ENCODE measurements at regions not wholly inside any gene's neighbourhood (a gene's known extent, or its start where the extent isn't known, plus 50 kb on each side); places are given as distances from the start of the nearest gene placed in this dataset.

- Mint-ChIP-seq H3K4me3 (no peak overlapping the region), H3K36me3 (no peaks in the 10 kb centered on the region), H3K27me3 (no peaks in the 10 kb centered on the region), H3K27ac (no peak overlapping the region), H3K4me1 (no peaks in the 10 kb centered on the region), H3K9me3 (peaks cover 0 to 17% (median 6%) of the 10 kb centered on the region in 7 donors)
- DNase-seq (no peak), ATAC-seq (ENCODE audit: low read depth in 2 of 2) (no peak)
Observed at GRCh38 chr5:153308282-153308681, 182.2 kb upstream of the GRIA1 start.

GRCh38 chr5:153318556-153318955 is 171.9 kb upstream of the GRIA1 start:
- Mint-ChIP-seq H3K27ac (no peak overlapping the region), H3K9me3 (peaks cover 0 to 19% (median 3%) of the 10 kb centered on the region in 7 donors), H3K4me1 (no peaks in the 10 kb centered on the region), H3K27me3 (no peaks in the 10 kb centered on the region), H3K4me3 (no peak overlapping the region), H3K36me3 (no peaks in the 10 kb centered on the region)
- DNase-seq = no peak
- ATAC-seq (ENCODE audit: low read depth in 2 of 2) = no peak

- Mint-ChIP-seq H3K36me3 (no peaks in the 10 kb centered on the region), H3K4me3 (no peak overlapping the region), H3K4me1 (no peaks in the 10 kb centered on the region), H3K27me3 (no peaks in the 10 kb centered on the region), H3K27ac (no peak overlapping the region), H3K9me3 (peaks cover 0 to 7% (median 2%) of the 10 kb centered on the region in 7 donors)
- no peak for ATAC-seq (ENCODE audit: low read depth in 2 of 2)
- DNase-seq = no peak
Observed at GRCh38 chr5:153321478-153321877, 169.0 kb upstream of the GRIA1 start.

DNA sequence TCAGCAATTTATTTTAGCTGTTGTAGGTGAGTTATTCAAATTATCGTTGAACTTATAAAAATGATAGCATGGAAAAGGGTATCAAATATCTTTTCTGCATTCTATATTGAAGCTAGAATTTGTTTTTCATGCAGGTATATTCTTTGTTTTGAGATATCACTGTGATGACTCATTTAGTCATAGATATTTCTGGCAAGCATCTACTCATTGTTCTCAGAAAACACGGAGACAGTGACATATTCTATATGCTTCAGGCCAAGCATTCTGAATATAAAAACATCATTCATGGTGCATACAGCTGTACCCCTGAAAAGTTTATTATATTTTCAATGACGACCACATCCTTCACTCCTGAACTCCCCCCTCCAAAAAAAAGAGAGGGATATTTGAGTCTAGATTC is 150.3 kb upstream of the GRIA1 start:
- Mint-ChIP-seq H3K4me1 (no peaks in the 10 kb centered on the region), H3K27ac (no peak overlapping the region), H3K9me3 (peaks cover 0 to 12% (median 0%) of the 10 kb centered on the region in 7 donors), H3K27me3 (no peaks in the 10 kb centered on the region), H3K4me3 (no peak overlapping the region), H3K36me3 (no peaks in the 10 kb centered on the region)
- DNase-seq (no peak), ATAC-seq (ENCODE audit: low read depth in 2 of 2) (no peak)

DNA sequence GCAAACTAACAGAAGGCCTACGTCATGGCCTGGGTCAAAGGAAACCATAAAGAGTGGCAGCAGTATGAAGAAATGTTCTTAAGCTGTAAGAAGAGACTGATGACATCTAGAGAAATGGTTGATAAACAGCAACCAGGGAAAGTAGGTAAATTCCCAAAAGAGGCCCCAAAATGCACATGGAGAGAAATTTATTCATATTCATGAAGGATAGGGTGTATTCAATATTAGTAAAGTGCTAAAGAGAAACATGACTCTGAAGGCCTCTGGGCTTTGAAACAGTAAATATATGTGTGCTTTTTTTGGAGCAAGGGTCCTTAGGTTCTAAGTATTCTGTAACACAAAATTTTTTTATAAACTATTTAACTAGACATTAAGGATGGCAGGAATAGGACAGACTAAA is 149.7 kb upstream of the GRIA1 start:
- ATAC-seq (ENCODE audit: low read depth in 2 of 2) (no peak), DNase-seq (no peak)
- Mint-ChIP-seq H3K27me3 (no peaks in the 10 kb centered on the region), H3K4me1 (no peaks in the 10 kb centered on the region), H3K36me3 (no peaks in the 10 kb centered on the region), H3K27ac (no peak overlapping the region), H3K4me3 (no peak overlapping the region), H3K9me3 (peaks cover 0 to 14% (median 0%) of the 10 kb centered on the region in 7 donors)

DNA sequence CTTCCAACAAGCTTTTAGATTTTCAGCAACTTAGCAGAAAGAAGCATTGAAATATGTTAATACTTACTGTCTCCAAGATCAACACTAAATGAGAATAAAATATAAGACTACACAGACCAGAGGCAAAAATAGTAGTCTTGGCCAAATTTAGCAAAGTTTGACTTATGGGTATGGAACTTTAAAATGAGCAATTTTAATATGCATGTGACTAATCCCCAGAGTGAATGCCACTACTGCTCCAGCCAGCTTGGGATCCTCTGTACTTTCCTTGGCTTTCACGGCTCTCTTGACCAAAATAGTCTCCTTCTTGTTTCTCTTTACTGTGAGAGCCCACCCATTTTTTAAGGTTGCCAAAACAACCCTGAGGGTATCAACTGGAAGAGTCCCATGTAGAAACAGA is 148.0 kb upstream of the GRIA1 start:
- DNase-seq (no peak), ATAC-seq (ENCODE audit: low read depth in 2 of 2) (no peak)
- H3K4me1 Mint-ChIP-seq = no peaks in the 10 kb centered on the region

DNA sequence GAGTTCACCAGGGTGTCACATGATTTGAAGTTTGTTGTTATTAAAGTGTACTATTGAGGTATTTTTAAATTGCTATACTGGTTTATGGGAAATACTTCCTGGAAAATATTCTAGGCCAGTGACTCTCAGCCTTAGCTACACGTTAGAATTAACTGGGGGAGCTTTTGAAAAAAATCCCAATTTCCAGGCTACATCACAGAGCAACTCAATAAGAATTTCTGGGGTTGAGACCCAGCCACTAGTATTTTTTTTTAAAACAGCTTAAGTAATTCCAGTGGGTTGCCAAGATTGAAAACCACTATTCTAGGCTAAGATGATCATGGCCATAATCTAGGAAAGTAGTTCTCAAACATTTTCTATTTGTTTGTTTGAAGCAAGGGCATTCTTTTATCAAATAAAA is 142.9 kb upstream of the GRIA1 start:
- ATAC-seq (ENCODE audit: low read depth in 2 of 2) = no peak
- peaks cover 0 to 5% (median 0%) of the 10 kb centered on the region in 7 donors for H3K9me3 Mint-ChIP-seq
- DNase-seq = no peak
- H3K27ac Mint-ChIP-seq = no peak overlapping the region
- no peaks in the 10 kb centered on the region for H3K36me3 Mint-ChIP-seq
- no peak overlapping the region for H3K4me3 Mint-ChIP-seq
- peaks cover 0 to 2% (median 2%) of the 10 kb centered on the region in 3 donors for H3K4me1 Mint-ChIP-seq
- H3K27me3 Mint-ChIP-seq = peaks cover 0 to 10% (median 0%) of the 10 kb centered on the region in 3 donors

More for the DNA sequence above, 148.0 kb upstream of the GRIA1 start:
- Mint-ChIP-seq H3K9me3 (peaks cover 0 to 9% (median 0%) of the 10 kb centered on the region in 7 donors), H3K36me3 (no peaks in the 10 kb centered on the region), H3K27me3 (no peaks in the 10 kb centered on the region), H3K4me3 (no peak overlapping the region), H3K27ac (no peak overlapping the region)

DNA sequence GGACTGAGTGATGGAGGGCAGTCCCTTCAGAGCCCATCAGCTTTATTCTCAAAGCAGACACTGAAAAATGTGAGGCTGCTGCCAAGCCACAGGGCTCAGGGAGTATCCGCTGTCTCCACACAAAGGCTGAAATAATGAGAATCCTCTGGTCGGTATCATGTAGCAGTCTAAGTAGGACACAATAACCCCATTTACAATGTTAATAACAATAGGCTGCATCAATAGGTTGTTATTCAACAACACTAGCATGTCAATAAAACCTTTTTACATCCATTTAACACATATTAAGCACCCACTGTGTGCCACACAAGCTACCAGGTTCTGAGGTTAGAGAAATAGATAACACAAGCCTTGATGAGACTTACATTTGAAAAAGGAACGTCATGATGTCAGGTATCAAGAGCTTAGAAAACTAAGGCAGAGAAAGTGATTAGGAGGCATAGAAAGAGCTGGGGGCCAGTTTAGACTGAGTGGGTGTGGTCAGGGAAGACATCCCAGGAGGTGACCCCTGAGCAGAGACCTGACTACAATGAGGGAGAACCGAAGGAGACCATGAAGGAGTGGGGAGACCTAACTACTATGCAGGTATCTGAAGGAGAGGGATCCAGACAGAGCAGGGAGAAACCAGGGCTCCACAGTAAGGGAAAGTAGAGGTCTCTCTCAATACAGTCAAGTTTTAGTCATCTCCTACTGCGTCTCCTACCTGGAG is 140.1 kb upstream of the GRIA1 start:
- H3K9me3 Mint-ChIP-seq = peaks cover 0 to 4% (median 0%) of the 10 kb centered on the region in 7 donors
- H3K27me3 Mint-ChIP-seq = peaks cover 3 to 10% (median 5%) of the 10 kb centered on the region in 3 donors
- no peak overlapping the region for H3K4me3 Mint-ChIP-seq
- DNase-seq (no peak), ATAC-seq (ENCODE audit: low read depth in 2 of 2) (no peak)
- H3K27ac Mint-ChIP-seq = no peak overlapping the region
- peaks cover 0 to 13% (median 6%) of the 10 kb centered on the region in 3 donors for H3K4me1 Mint-ChIP-seq
- H3K36me3 Mint-ChIP-seq = no peaks in the 10 kb centered on the region

GRCh38 chr5:153352685-153353219 is 137.7 kb upstream of the GRIA1 start:
- Mint-ChIP-seq H3K4me3 (peak overlapping the region in 6 of 8 donors; percentile 19 to 79 (median 65)), H3K27ac (peak overlapping the region in 1 of 6 donors; percentile 1), H3K36me3 (no peaks in the 10 kb centered on the region), H3K9me3 (peaks cover 0 to 5% (median 0%) of the 10 kb centered on the region in 7 donors), H3K4me1 (peaks cover 0 to 13% (median 6%) of the 10 kb centered on the region in 3 donors), H3K27me3 (peaks cover 4 to 10% (median 5%) of the 10 kb centered on the region in 3 donors)
- no peak for ATAC-seq (ENCODE audit: low read depth in 2 of 2)
- DNase-seq = no peak

DNA sequence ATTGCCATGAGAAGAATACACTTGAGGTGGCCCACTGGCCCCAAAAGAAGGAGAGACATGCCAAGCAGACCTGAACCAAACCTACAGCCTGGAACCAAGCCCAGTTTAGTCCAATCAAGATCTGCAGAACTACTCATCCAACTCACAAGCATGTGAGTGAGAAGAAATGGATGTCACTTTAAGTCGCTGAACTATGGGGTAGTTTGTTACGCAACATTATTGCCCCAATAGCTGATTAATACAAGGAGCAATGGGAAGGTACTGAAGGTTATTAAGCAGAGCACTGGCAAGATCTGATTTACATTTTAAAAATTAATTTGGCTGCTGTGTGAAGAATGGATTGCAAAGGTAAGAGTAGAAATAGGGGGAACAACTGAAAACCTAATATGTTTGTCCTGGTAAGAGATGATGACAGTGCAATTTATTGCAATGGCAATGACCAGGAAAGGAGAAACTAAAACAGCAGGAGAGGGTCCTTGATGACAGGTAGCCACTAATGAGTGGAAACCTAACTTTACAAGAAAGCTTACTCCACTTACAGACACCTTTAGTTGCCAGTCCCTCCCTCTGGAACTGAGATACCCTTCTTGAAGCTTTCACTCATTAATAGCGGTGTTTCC is 132.9 kb upstream of the GRIA1 start:
- DNase-seq (no peak), ATAC-seq (ENCODE audit: low read depth in 2 of 2) (no peak)
- H3K4me3 Mint-ChIP-seq = peak overlapping the region in 1 of 8 donors; percentile 2
- peaks cover 0 to 5% (median 0%) of the 10 kb centered on the region in 7 donors for H3K9me3 Mint-ChIP-seq
- H3K4me1 Mint-ChIP-seq = peaks cover 0 to 11% (median 4%) of the 10 kb centered on the region in 3 donors
- H3K36me3 Mint-ChIP-seq = no peaks in the 10 kb centered on the region
- H3K27ac Mint-ChIP-seq = no peak overlapping the region
- H3K27me3 Mint-ChIP-seq = peaks cover 0 to 5% (median 4%) of the 10 kb centered on the region in 3 donors

DNA sequence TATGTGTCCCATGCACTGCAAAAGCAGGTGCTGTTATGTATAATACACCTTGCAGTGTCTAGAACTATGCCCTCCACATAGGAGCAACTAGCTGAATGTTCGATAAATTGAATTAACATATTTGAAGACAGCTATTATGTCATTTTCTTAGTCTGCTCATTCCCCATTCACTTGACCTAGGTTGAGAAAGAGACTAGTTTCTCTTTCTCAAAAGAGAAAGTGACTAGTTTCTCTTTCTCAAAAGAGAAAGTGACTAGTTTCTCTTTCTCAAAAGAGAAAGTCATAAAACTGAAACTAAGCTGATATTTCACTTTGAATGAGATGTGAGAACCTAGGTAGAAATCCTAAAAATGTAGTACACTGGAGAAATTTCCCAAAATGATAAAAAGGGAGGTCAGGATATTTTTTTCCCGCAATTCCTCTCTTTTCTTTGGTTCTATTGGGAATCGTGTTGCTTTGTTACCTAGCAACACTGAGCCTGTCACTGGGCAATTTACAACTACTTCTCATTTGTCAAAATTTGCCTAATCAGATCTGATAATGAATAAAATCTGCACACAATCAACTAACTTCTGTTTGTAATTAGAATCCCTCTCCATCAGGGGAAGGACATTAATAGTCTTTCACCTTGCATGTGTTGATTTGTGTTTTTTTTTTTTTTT is 132.0 kb upstream of the GRIA1 start:
- Mint-ChIP-seq H3K4me3 (no peak overlapping the region), H3K9me3 (peaks cover 0 to 5% (median 0%) of the 10 kb centered on the region in 7 donors), H3K36me3 (no peaks in the 10 kb centered on the region), H3K27me3 (peaks cover 0 to 4% (median 3%) of the 10 kb centered on the region in 3 donors), H3K27ac (no peak overlapping the region), H3K4me1 (peaks cover 0 to 2% (median 0%) of the 10 kb centered on the region in 3 donors)
- ATAC-seq (ENCODE audit: low read depth in 2 of 2) (no peak), DNase-seq (no peak)

GRCh38 chr5:153360860-153361259 is 129.6 kb upstream of the GRIA1 start:
- no peaks in the 10 kb centered on the region for H3K27me3 Mint-ChIP-seq
- ATAC-seq (ENCODE audit: low read depth in 2 of 2) (no peak), DNase-seq (no peak)
- H3K36me3 Mint-ChIP-seq = no peaks in the 10 kb centered on the region
- peaks cover 0 to 6% (median 0%) of the 10 kb centered on the region in 7 donors for H3K9me3 Mint-ChIP-seq
- no peaks in the 10 kb centered on the region for H3K4me1 Mint-ChIP-seq
- H3K27ac Mint-ChIP-seq = no peak overlapping the region
- H3K4me3 Mint-ChIP-seq = no peak overlapping the region

- H3K36me3 Mint-ChIP-seq = no peaks in the 10 kb centered on the region
- H3K27me3 Mint-ChIP-seq = no peaks in the 10 kb centered on the region
- no peak overlapping the region for H3K27ac Mint-ChIP-seq
- H3K4me3 Mint-ChIP-seq = no peak overlapping the region
- H3K4me1 Mint-ChIP-seq = no peaks in the 10 kb centered on the region
- ATAC-seq (ENCODE audit: low read depth in 2 of 2) (no peak), DNase-seq (no peak)
- peaks cover 0 to 6% (median 2%) of the 10 kb centered on the region in 7 donors for H3K9me3 Mint-ChIP-seq
Observed at GRCh38 chr5:153361735-153362409, 128.6 kb upstream of the GRIA1 start.

Data from naive B cell (primary cell).